Fibroblast of lung (primary cell): ENCODE measurements at regions not wholly inside any gene's neighbourhood (a gene's known extent, or its start where the extent isn't known, plus 50 kb on each side); places are given as distances from the start of the nearest gene placed in this dataset.
A peak's percentile ranks its signal among the peaks of the same experiment; 100 is the strongest.

Experiments used
- DNase-seq, 2 donors: peaks; one replicate each; pipeline versions ENCODE4 v3.0.0 to v3.0.0-alpha.2; 2010; ENCODE audit warnings: low read depth in 2 of 2
- H2AFZ ChIP-seq: 2 replicates; pipeline ENCODE4 v1.5.1; 2012; ENCODE audit warnings: low read length, control low read depth, inconsistent platforms
- H3K27ac ChIP-seq: 2 replicates; pipeline ENCODE4 v1.5.1; 2011; ENCODE audit warnings: low read length, control low read depth; ENCODE audit not compliant: insufficient read depth
- H3K27me3 ChIP-seq: 2 replicates; pipeline ENCODE4 v1.5.1; 2011; ENCODE audit warnings: mild to moderate bottlenecking, low read length; ENCODE audit not compliant: control insufficient read depth, insufficient read depth
- H3K36me3 ChIP-seq: 2 replicates; pipeline ENCODE4 v1.5.1; 2011; ENCODE audit warnings: low read length; ENCODE audit not compliant: control insufficient read depth, insufficient read depth
- H3K4me1 ChIP-seq: 2 replicates; pipeline ENCODE4 v1.5.1; 2011; ENCODE audit warnings: low read length; ENCODE audit not compliant: control insufficient read depth, insufficient read depth; ENCODE audit errors: extremely low read depth
- H3K4me2 ChIP-seq: 2 replicates; pipeline ENCODE4 v1.5.1; 2011; ENCODE audit warnings: low read length, control low read depth; ENCODE audit not compliant: insufficient read depth; ENCODE audit errors: extremely low read depth
- H3K4me3 ChIP-seq, 4 experiments: fragments of 200-600 bp in 1 of 4; sonication (generic) in 1 of 4; replicated peaks in 1 of 4; 2 replicates each; pipeline ENCODE4 v1.5.1; 2011 to 2016; ENCODE audit warnings: low read length in 4 of 4, low read depth in 3 of 4, mild to moderate bottlenecking in 3 of 4, control low read depth in 2 of 4, inconsistent platforms in 1 of 4, mixed read lengths in 1 of 4; ENCODE audit not compliant: insufficient read depth in 1 of 4; ENCODE audit errors: control extremely low read depth in 1 of 4
- H3K79me2 ChIP-seq: 2 replicates; pipeline ENCODE4 v1.5.1; 2012; ENCODE audit warnings: mild to moderate bottlenecking, low read length, inconsistent platforms; ENCODE audit not compliant: control insufficient read depth, insufficient read depth
- H3K9ac ChIP-seq: 2 replicates; pipeline ENCODE4 v1.5.1; 2011; ENCODE audit warnings: mild to moderate bottlenecking, low read length, control low read depth; ENCODE audit not compliant: insufficient read depth
- H3K9me3 ChIP-seq: 2 replicates; pipeline ENCODE4 v1.5.1; 2012; ENCODE audit warnings: low read depth, low read length; ENCODE audit not compliant: control insufficient read depth, insufficient read depth
- H4K20me1 ChIP-seq: 2 replicates; pipeline ENCODE4 v1.5.1; 2011; ENCODE audit warnings: low read length; ENCODE audit not compliant: control insufficient read depth, insufficient read depth; ENCODE audit errors: extremely low read depth
- EZH2 ChIP-seq: IDR thresholded peaks from 2 replicates; pipeline ENCODE4 v1.5.1; 2012; ENCODE audit warnings: low read length, control low read depth, mild to moderate bottlenecking; ENCODE audit errors: missing control alignments
- TF ChIP-seq, protein P1 (sequence below), 2 donors: IDR thresholded peaks in 1 of 2; conservative IDR thresholded peaks in 1 of 2; 1 replicate in 1 of 2; 2 replicates in 1 of 2; pipeline ENCODE4 v1.5.1; 2011 to 2012; ENCODE audit warnings: low read length in 2 of 2, control low read depth in 1 of 2, inconsistent platforms in 1 of 2, low read depth in 1 of 2, mild to moderate bottlenecking in 1 of 2

DNA sequence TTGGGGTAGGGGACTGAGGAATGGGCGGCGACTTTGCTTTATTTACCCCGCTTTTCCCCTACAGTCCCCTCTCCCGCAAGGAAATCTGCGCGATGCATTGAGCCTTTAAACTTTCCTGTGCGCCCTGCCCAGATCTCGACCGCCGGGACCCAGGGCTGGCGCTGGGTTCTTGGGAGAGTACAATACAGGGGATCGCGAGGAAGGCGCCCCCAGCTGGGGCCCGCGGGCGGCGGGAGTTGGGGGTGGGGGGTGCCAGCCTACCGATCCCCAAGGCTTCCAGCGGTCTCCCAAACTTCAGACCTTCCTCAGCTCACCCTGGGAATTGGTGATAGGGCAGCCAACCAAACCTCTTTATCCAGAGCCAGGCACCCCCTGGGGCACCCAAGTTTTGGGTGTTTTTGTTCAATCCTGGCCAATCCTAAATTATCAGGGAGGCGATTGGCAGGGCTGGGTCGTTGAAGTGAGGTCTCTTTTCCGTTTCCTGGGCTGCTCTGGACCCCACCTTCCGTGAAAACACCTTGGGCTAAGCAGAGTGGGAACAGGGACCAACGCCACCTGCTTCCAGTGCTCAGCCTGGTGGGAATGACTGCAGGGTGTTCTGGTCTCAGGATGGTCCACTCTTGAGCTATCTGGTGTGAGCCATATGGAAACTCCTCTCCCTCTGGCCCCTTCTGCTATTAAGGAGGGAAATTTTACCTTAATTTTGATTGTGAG is 51.4 kb upstream of the DAB2IP start:
- H3K4me1 ChIP-seq = peaks cover 21% of the 10 kb centered on the region
- no peak overlapping the region for H2AFZ ChIP-seq
- no peak for DNase-seq
- H3K9me3 ChIP-seq = no peaks in the 10 kb centered on the region
- no peak overlapping the region for H3K27ac ChIP-seq
- H3K4me3 ChIP-seq = peak overlapping the region; percentile 10 to 62 (median 46)
- no peaks in the 10 kb centered on the region for H4K20me1 ChIP-seq
- TF ChIP-seq EZH2 = peak; percentile 24
- TF ChIP-seq, protein P1, sequence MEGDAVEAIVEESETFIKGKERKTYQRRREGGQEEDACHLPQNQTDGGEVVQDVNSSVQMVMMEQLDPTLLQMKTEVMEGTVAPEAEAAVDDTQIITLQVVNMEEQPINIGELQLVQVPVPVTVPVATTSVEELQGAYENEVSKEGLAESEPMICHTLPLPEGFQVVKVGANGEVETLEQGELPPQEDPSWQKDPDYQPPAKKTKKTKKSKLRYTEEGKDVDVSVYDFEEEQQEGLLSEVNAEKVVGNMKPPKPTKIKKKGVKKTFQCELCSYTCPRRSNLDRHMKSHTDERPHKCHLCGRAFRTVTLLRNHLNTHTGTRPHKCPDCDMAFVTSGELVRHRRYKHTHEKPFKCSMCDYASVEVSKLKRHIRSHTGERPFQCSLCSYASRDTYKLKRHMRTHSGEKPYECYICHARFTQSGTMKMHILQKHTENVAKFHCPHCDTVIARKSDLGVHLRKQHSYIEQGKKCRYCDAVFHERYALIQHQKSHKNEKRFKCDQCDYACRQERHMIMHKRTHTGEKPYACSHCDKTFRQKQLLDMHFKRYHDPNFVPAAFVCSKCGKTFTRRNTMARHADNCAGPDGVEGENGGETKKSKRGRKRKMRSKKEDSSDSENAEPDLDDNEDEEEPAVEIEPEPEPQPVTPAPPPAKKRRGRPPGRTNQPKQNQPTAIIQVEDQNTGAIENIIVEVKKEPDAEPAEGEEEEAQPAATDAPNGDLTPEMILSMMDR (conservative IDR thresholded peaks at IDR 0.05 in 1 of 2, IDR thresholded peaks at IDR 0.05 in 1 of 2; ENCODE audit: low read depth in 1 of 2, low read length in 2 of 2) = no peak
- peaks cover 10% of the 10 kb centered on the region for H3K27me3 ChIP-seq
- no peaks in the 10 kb centered on the region for H3K79me2 ChIP-seq
- no peaks in the 10 kb centered on the region for H3K36me3 ChIP-seq
- peak overlapping the region; percentile 85 for H3K4me2 ChIP-seq
- peak overlapping the region; percentile 49 for H3K9ac ChIP-seq

DNA sequence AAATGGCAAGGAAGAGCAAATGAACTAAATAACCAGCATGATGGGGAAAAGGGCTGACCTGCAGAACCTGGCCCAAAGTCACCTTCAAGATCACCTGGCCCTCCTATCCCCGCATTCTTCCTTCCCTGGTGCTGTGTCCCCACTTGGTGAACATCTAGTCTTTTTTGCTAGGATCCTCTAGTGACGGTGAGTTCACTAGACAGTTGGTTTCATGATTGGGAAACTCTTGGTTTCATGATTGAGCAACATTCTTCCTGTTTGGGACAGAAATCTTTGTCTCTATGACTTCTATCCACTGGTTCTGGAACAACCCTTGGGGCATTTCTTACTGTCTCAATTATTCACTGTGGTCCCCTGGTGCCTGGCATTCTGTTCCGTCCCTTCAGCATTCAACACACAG is 50.2 kb upstream of the DAB2IP start:
- Histone ChIP-seq H3K27me3 (peaks cover 10% of the 10 kb centered on the region), H3K9me3 (no peaks in the 10 kb centered on the region), H2AFZ (no peak overlapping the region), H3K36me3 (no peaks in the 10 kb centered on the region), H3K27ac (no peak overlapping the region), H3K79me2 (no peaks in the 10 kb centered on the region), H3K4me3 (no peak overlapping the region), H3K4me1 (peaks cover 19% of the 10 kb centered on the region), H3K4me2 (no peak overlapping the region), H3K9ac (no peak overlapping the region), H4K20me1 (no peaks in the 10 kb centered on the region)
- peak in 1 of 2 donors; percentile 24 for DNase-seq
- TF ChIP-seq, protein P1 (conservative IDR thresholded peaks at IDR 0.05 in 1 of 2, IDR thresholded peaks at IDR 0.05 in 1 of 2; ENCODE audit: low read depth in 1 of 2, low read length in 2 of 2) = no peak
- no peak for TF ChIP-seq EZH2
